Stomach (tissue), 8 donors: ENCODE measurements at regions not wholly inside any gene's neighbourhood (a gene's known extent, or its start where the extent isn't known, plus 50 kb on each side); places are given as distances from the start of the nearest gene placed in this dataset.
A peak's percentile ranks its signal among the peaks of the same experiment; 100 is the strongest.

Experiments
- DNase-seq, 2 donors: peaks; one replicate each; pipeline versions ENCODE4 v3.0.0 to v3.0.0-alpha.2; 2013 to 2019
- H3K27ac ChIP-seq, 5 donors: fragments of 200-600 bp in 4 of 5; sonication (generic) in 4 of 5; one replicate each; pipeline ENCODE4 v1.5.1; 2013 to 2019; ENCODE audit warnings: mild to moderate bottlenecking in 1 of 5, moderate library complexity in 1 of 5
- H3K27me3 ChIP-seq, 3 donors: fragments of 200-600 bp; sonication (generic); one replicate each; pipeline ENCODE4 v1.5.1; 2017 to 2019; ENCODE audit warnings: mixed run types in 1 of 3
- H3K36me3 ChIP-seq, 4 donors: fragments of 200-600 bp; sonication (generic); 1 replicate in 3 of 4; 2 replicates in 1 of 4; pipeline ENCODE4 v1.5.1; 2016 to 2019
- H3K4me1 ChIP-seq, 4 donors: fragments of 200-600 bp; sonication (generic); one replicate each; pipeline ENCODE4 v1.5.1; 2016 to 2019
- H3K4me3 ChIP-seq, 4 donors: fragments of 200-600 bp; sonication (generic) in 3 of 4; one replicate each; pipeline ENCODE4 v1.5.1; 2016 to 2019; ENCODE audit warnings: mild to moderate bottlenecking in 1 of 4
- H3K9me3 ChIP-seq, 4 donors: fragments of 200-600 bp; sonication (generic); one replicate each; pipeline ENCODE4 v1.5.1; 2016 to 2019
- EP300 ChIP-seq: sonication (generic); formaldehyde crosslinking; IDR thresholded peaks from one replicate; pipeline ENCODE4 v1.6.1; 2017; ENCODE audit warnings: antibody characterized with exemption
- POLR2A ChIP-seq, 4 donors: fragments of 450-650 bp; IDR thresholded peaks; one replicate each; pipeline ENCODE4 v1.6.1; 2016; ENCODE audit warnings: antibody characterized with exemption in 4 of 4, control low read depth in 2 of 4, mild to moderate bottlenecking in 1 of 4, moderate library complexity in 1 of 4
- POLR2AphosphoS5 ChIP-seq, 3 donors: sonication (generic); formaldehyde crosslinking; IDR thresholded peaks; one replicate each; pipeline ENCODE4 v1.6.1; 2016; ENCODE audit warnings: antibody characterized with exemption in 3 of 3
- WGBS, 5 donors: extraction: QIAGEN DNeasy Blood & Tissue Kit in 3 of 5; methylation state at CpG; one replicate each; pipeline versions ENCODE4 v1.1.5 to v1.1.7; 2013 to 2018; 5-methylcytosine and 5-hydroxymethylcytosine counted together
- intact Hi-C: fragments of 100-400 bp; cut with DNase I; formaldehyde crosslinking; loops from one replicate; pipeline ENCODE4 v1.15.1; 2023; ENCODE audit warnings: low total_unique reads
- TF ChIP-seq, protein P1 (sequence below), 7 experiments: fragments of 450-650 bp in 4 of 7; fragments of 200-600 bp in 3 of 7; sonication (generic) in 3 of 7; IDR thresholded peaks; one replicate each; pipeline ENCODE4 v1.5.1; 2016 to 2019; ENCODE audit warnings: antibody characterized with exemption in 7 of 7, control low read depth in 2 of 7, mild to moderate bottlenecking in 1 of 7
- donor health status: healthy with polysubstance abuse.
- donor health status: Bipolar disorder and iron deficiency.
- donor health status: healthy.

DNA sequence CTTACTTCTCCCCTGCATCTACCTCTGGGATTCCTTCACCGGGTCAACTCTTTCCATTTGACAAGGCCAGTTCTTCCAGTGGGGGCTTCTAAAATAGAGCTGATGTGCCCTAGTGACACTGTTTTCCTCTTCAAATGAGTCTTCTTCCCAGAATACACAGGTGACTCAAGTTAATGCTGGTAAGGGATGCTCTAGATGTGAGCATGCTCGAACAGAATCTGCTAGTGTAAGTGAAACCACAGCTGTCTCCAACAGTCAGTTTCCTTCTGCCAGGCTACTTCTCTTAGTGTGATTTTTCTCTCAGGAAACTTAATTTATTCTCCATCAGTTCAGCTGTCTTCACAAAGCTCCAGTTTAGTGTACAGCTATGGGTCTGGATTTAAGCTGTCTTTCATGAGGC, 194.9 kb upstream of the C1orf87 start:
- TF ChIP-seq EP300 (no peak), POLR2A (IDR thresholded peaks at IDR 0.05) (no peak), POLR2AphosphoS5 (IDR thresholded peaks at IDR 0.05) (no peak)
- TF ChIP-seq, protein P1, sequence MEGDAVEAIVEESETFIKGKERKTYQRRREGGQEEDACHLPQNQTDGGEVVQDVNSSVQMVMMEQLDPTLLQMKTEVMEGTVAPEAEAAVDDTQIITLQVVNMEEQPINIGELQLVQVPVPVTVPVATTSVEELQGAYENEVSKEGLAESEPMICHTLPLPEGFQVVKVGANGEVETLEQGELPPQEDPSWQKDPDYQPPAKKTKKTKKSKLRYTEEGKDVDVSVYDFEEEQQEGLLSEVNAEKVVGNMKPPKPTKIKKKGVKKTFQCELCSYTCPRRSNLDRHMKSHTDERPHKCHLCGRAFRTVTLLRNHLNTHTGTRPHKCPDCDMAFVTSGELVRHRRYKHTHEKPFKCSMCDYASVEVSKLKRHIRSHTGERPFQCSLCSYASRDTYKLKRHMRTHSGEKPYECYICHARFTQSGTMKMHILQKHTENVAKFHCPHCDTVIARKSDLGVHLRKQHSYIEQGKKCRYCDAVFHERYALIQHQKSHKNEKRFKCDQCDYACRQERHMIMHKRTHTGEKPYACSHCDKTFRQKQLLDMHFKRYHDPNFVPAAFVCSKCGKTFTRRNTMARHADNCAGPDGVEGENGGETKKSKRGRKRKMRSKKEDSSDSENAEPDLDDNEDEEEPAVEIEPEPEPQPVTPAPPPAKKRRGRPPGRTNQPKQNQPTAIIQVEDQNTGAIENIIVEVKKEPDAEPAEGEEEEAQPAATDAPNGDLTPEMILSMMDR (IDR thresholded peaks at IDR 0.05): no peak
- Histone ChIP-seq H3K4me3 (no peak overlapping the region), H3K36me3 (no peaks in the 10 kb centered on the region), H3K27me3 (no peaks in the 10 kb centered on the region), H3K4me1 (peaks cover 0 to 4% (median 2%) of the 10 kb centered on the region in 4 donors), H3K27ac (no peak overlapping the region), H3K9me3 (peaks cover 0 to 3% (median 0%) of the 10 kb centered on the region in 4 donors)
- intact Hi-C loops: no loop called here
- no peak for DNase-seq
- 88 to 97% (median 95%) methylated on average over 2 of the region's 2 CpGs for WGBS, 5 donors

DNA sequence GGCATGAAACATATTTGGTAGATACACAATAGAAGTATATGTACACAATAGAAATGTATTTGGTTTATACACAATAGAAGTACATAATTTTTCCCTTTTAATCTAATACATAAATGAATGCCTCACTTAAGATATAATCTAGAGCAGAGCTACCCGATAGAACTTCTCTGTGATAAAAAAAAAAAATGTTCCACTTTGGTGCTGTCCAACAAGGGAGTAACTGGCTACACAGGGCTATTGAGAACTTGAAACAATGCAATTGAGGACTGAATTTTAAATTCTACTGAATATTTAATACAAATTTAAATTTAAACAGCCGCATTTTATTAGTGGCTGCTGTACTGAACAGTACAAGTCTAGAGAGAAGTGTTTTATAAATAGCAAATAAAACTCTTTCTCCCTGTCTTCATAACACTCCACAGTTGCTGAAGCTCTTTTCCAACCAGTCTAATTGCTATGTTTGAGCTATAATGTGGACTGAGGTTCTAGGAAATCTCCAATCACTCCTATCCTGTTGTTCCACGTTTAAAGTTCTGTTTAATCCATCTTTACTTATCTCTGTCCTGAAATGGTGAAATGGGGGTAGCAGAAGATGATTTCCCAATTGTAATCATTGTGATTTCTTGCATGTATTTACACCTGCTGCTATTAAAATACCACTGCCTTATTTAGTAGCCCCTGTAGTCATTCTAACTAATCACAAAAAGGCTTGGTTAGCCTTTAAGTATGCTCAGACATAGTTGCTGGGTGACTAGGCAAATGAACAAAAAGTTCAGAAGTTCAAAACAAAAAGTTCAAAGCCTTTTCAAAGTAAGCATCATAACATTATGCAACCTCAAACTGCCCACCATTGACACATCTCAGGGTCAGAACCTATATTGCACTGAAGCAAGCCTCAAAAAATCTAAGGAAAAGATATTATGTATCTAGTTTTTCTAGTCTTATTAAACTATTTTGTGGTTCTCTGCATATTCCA, 192.3 kb upstream of the C1orf87 start:
- intact Hi-C loops: no loop called here
- Histone ChIP-seq H3K9me3 (peaks cover 0 to 3% (median 0%) of the 10 kb centered on the region in 4 donors), H3K27me3 (no peaks in the 10 kb centered on the region), H3K4me1 (no peaks in the 10 kb centered on the region), H3K36me3 (no peaks in the 10 kb centered on the region), H3K4me3 (no peak overlapping the region), H3K27ac (no peak overlapping the region)
- TF ChIP-seq, protein P1 (IDR thresholded peaks at IDR 0.05): no peak
- TF ChIP-seq POLR2A (IDR thresholded peaks at IDR 0.05) (no peak), POLR2AphosphoS5 (IDR thresholded peaks at IDR 0.05) (no peak), EP300 (no peak)
- no peak for DNase-seq
- 57 to 72% (median 60%) methylated on average over 3 of the region's 3 CpGs for WGBS, 5 donors

DNA sequence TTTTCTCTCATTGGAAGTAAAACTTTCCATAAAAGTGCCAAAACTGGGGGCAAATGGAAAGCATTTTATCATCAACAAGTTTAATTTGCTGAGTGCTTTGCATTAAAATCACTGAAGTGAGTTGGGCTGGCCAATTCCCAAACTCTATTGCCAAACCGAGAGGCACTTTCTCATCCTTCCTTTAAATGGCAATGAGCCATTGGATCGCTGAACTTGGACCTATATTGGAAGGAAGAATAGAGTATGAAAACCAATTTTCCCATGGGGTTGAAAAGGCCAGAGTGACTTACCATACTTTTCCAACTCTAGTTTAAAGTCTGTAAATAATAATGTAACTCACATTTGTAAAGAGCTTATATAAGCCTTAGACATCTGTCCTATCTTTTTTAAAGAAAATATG, 189.1 kb upstream of the C1orf87 start:
- Histone ChIP-seq H3K4me1 (no peaks in the 10 kb centered on the region), H3K27me3 (no peaks in the 10 kb centered on the region), H3K36me3 (no peaks in the 10 kb centered on the region), H3K27ac (no peak overlapping the region), H3K9me3 (no peaks in the 10 kb centered on the region), H3K4me3 (no peak overlapping the region)
- intact Hi-C loops: no loop called here
- peak in 1 of 2 donors; percentile 44 for DNase-seq
- WGBS, 5 donors: 63 to 90% (median 78%) methylated on average over 2 of the region's 2 CpGs
- TF ChIP-seq EP300 (no peak), POLR2A (IDR thresholded peaks at IDR 0.05) (no peak), POLR2AphosphoS5 (IDR thresholded peaks at IDR 0.05) (no peak)
- TF ChIP-seq, protein P1 (IDR thresholded peaks at IDR 0.05): no peak

DNA sequence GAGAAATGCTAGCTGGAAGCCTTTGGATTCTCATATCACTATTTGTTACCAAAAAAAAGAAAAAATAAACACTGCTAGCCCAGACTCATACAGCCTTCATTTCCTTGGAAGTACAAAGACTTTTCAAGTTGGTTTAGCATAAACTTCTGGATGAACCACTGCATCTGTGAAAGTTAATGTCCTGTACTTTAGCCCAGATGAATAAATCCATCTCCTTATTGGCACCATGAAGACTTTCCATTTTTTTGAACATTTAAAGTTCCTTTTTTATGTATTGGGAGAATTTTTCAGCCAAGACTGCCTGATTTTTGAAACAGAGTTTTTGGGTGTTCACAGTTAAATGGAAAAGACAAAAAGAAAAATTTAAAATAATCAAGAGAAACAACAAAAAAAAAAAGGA, 184.0 kb upstream of the C1orf87 start:
- peak in 1 of 2 donors; percentile 20 for DNase-seq
- H3K4me3 ChIP-seq: no peak overlapping the region
- H3K4me1 ChIP-seq: no peaks in the 10 kb centered on the region
- TF ChIP-seq POLR2AphosphoS5 (IDR thresholded peaks at IDR 0.05) (no peak), POLR2A (IDR thresholded peaks at IDR 0.05) (no peak), EP300 (no peak)
- TF ChIP-seq, protein P1 (IDR thresholded peaks at IDR 0.05): no peak
- no peak overlapping the region for H3K27ac ChIP-seq
- intact Hi-C loops: no loop called here
- H3K36me3 ChIP-seq: no peaks in the 10 kb centered on the region
- H3K9me3 ChIP-seq: no peaks in the 10 kb centered on the region
- no peaks in the 10 kb centered on the region for H3K27me3 ChIP-seq
